Tibial nerve (tissue), 4 donors: ENCODE measurements at regions not wholly inside any gene's neighbourhood (a gene's known extent, or its start where the extent isn't known, plus 50 kb on each side); places are given as distances from the start of the nearest gene placed in this dataset.

Experiments used
- DNase-seq, 2 donors: peaks; one replicate each; pipeline ENCODE4 v3.0.0-alpha.2; 2019; ENCODE audit warnings: low spot score in 2 of 2
- H3K27ac ChIP-seq, 4 donors: fragments of 200-600 bp; sonication (generic) in 3 of 4; one replicate each; pipeline ENCODE4 v1.5.1; 2017 to 2019; ENCODE audit warnings: mild to moderate bottlenecking in 1 of 4
- H3K27me3 ChIP-seq, 2 donors: fragments of 200-600 bp; sonication (generic) in 1 of 2; one replicate each; pipeline versions ENCODE4 v1.5.1 to v1.6.0; 2017 to 2019
- H3K36me3 ChIP-seq, 3 donors: fragments of 200-600 bp; sonication (generic); one replicate each; pipeline ENCODE4 v1.5.1; 2018 to 2019
- H3K4me1 ChIP-seq, 4 donors: fragments of 200-600 bp; sonication (generic) in 3 of 4; one replicate each; pipeline ENCODE4 v1.5.1; 2017 to 2019
- H3K4me3 ChIP-seq, 4 donors: fragments of 200-600 bp; sonication (generic) in 3 of 4; one replicate each; pipeline ENCODE4 v1.5.1; 2017 to 2019; ENCODE audit warnings: mild to moderate bottlenecking in 1 of 4, moderate library complexity in 1 of 4
- H3K9me3 ChIP-seq, 4 donors: fragments of 200-600 bp; sonication (generic) in 3 of 4; one replicate each; pipeline ENCODE4 v1.5.1; 2017 to 2019
- EP300 ChIP-seq, 2 donors: sonication (generic); formaldehyde crosslinking; IDR thresholded peaks; one replicate each; pipeline ENCODE4 v1.6.1; 2017; ENCODE audit warnings: antibody characterized with exemption in 2 of 2, mild to moderate bottlenecking in 1 of 2
- POLR2A ChIP-seq, 2 donors: fragments of 450-650 bp; IDR thresholded peaks; one replicate each; pipeline ENCODE4 v1.6.1; 2017; ENCODE audit warnings: antibody characterized with exemption in 2 of 2, mild to moderate bottlenecking in 2 of 2, moderate library complexity in 2 of 2
- WGBS, 2 donors: methylation state at CpG; one replicate each; pipeline ENCODE4 v1.1.5; 2018; 5-methylcytosine and 5-hydroxymethylcytosine counted together
- TF ChIP-seq, protein P1 (sequence below), 5 experiments: fragments of 200-600 bp in 3 of 5; fragments of 450-650 bp in 2 of 5; sonication (generic) in 3 of 5; IDR thresholded peaks; one replicate each; pipeline ENCODE4 v1.5.1; 2016 to 2019; ENCODE audit warnings: antibody characterized with exemption in 5 of 5, mild to moderate bottlenecking in 3 of 5, moderate library complexity in 2 of 5

DNA sequence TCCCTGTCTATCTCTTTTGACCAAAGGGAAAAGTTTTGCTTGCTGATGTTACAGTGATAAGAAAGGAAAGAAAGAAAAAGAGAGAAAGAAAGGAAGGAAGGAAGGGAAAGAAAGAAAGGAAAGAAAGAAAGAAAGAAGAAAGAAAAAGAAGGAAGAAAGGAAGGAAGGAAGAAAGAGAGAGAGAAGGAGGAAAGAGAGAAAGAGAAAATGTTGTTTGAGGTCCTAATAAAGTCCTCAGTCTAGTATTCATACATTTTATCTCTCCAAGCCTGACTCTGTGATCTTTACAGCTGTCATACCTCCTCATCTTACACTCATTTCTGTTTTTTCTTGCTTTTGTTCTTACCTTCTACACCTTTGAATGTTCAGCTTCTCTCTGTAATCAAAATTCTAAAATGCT lies 111.4 kb upstream of the MBNL1 start:
- H3K27ac ChIP-seq: no peak overlapping the region
- peaks cover 0 to 3% (median 0%) of the 10 kb centered on the region in 4 donors for H3K9me3 ChIP-seq
- H3K27me3 ChIP-seq: no peaks in the 10 kb centered on the region
- DNase-seq: no peak
- no peaks in the 10 kb centered on the region for H3K4me1 ChIP-seq
- TF ChIP-seq POLR2A (IDR thresholded peaks at IDR 0.05) (no peak), EP300 (IDR thresholded peaks at IDR 0.05) (no peak)
- TF ChIP-seq, protein P1, sequence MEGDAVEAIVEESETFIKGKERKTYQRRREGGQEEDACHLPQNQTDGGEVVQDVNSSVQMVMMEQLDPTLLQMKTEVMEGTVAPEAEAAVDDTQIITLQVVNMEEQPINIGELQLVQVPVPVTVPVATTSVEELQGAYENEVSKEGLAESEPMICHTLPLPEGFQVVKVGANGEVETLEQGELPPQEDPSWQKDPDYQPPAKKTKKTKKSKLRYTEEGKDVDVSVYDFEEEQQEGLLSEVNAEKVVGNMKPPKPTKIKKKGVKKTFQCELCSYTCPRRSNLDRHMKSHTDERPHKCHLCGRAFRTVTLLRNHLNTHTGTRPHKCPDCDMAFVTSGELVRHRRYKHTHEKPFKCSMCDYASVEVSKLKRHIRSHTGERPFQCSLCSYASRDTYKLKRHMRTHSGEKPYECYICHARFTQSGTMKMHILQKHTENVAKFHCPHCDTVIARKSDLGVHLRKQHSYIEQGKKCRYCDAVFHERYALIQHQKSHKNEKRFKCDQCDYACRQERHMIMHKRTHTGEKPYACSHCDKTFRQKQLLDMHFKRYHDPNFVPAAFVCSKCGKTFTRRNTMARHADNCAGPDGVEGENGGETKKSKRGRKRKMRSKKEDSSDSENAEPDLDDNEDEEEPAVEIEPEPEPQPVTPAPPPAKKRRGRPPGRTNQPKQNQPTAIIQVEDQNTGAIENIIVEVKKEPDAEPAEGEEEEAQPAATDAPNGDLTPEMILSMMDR (IDR thresholded peaks at IDR 0.05): no peak
- H3K36me3 ChIP-seq: no peaks in the 10 kb centered on the region
- H3K4me3 ChIP-seq: no peak overlapping the region

- TF ChIP-seq POLR2A (IDR thresholded peaks at IDR 0.05): no peak
- peak in 1 of 2 donors; percentile 18 for TF ChIP-seq EP300 (IDR thresholded peaks at IDR 0.05)
- H3K27me3 ChIP-seq: no peaks in the 10 kb centered on the region
- 74% methylated on average over 4 of the region's 4 CpGs for WGBS, 2 donors
- H3K27ac ChIP-seq: no peak overlapping the region
- H3K4me1 ChIP-seq: no peaks in the 10 kb centered on the region
- DNase-seq: no peak
- no peaks in the 10 kb centered on the region for H3K36me3 ChIP-seq
- H3K9me3 ChIP-seq: peaks cover 0 to 7% (median 0%) of the 10 kb centered on the region in 4 donors
- no peak overlapping the region for H3K4me3 ChIP-seq
Observed at GRCh38 chr3:152159328-152159727, 109.4 kb upstream of the MBNL1 start.

- no peak overlapping the region for H3K4me3 ChIP-seq
- no peak for TF ChIP-seq POLR2A (IDR thresholded peaks at IDR 0.05)
- H3K4me1 ChIP-seq: no peaks in the 10 kb centered on the region
- 69 to 71% methylated on average over 5 of the region's 5 CpGs for WGBS, 2 donors
- DNase-seq: no peak
- peaks cover 0 to 19% (median 0%) of the 10 kb centered on the region in 4 donors for H3K9me3 ChIP-seq
- no peaks in the 10 kb centered on the region for H3K27me3 ChIP-seq
- no peaks in the 10 kb centered on the region for H3K36me3 ChIP-seq
- H3K27ac ChIP-seq: no peak overlapping the region
Observed at GRCh38 chr3:152160350-152161011, 108.2 kb upstream of the MBNL1 start.

GRCh38 chr3:152172460-152172859 lies 96.3 kb upstream of the MBNL1 start:
- H3K27me3 ChIP-seq: no peaks in the 10 kb centered on the region
- no peaks in the 10 kb centered on the region for H3K4me1 ChIP-seq
- no peaks in the 10 kb centered on the region for H3K36me3 ChIP-seq
- no peak for DNase-seq
- 83 to 91% methylated on average over 1 of the region's 1 CpG for WGBS, 2 donors
- H3K4me3 ChIP-seq: no peak overlapping the region
- TF ChIP-seq EP300 (IDR thresholded peaks at IDR 0.05): no peak
- TF ChIP-seq, protein P1 (IDR thresholded peaks at IDR 0.05): no peak
- TF ChIP-seq POLR2A (IDR thresholded peaks at IDR 0.05): no peak
- no peak overlapping the region for H3K27ac ChIP-seq
- peaks cover 0 to 11% (median 0%) of the 10 kb centered on the region in 4 donors for H3K9me3 ChIP-seq

DNA sequence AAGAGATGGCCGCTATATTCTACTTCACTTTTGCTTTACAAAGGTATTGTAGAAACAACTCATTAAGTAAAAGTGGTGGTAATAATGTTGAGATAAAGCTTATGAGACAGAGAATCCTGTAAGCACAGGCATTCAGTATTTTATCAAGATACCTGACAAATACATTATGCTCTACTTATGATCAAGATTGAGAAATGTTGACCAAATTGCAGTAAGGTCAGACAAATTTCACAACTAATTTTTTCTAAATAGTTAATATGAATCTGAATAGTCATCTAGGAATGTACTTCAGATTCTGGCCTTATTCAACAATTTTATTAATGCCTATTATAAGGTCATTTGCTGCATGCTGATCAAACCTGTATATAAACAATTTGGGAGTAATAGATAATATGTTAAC lies 95.1 kb upstream of the MBNL1 start:
- no peaks in the 10 kb centered on the region for H3K4me1 ChIP-seq
- H3K27me3 ChIP-seq: no peaks in the 10 kb centered on the region
- peaks cover 0 to 11% (median 0%) of the 10 kb centered on the region in 4 donors for H3K9me3 ChIP-seq
- no peak overlapping the region for H3K4me3 ChIP-seq
- TF ChIP-seq POLR2A (IDR thresholded peaks at IDR 0.05): no peak
- TF ChIP-seq, protein P1 (IDR thresholded peaks at IDR 0.05): no peak
- TF ChIP-seq EP300 (IDR thresholded peaks at IDR 0.05): no peak
- no peak overlapping the region for H3K27ac ChIP-seq
- no peak for DNase-seq
- no peaks in the 10 kb centered on the region for H3K36me3 ChIP-seq
- WGBS, 2 donors: 95 to 100% methylated on average over 1 of the region's 1 CpG

DNA sequence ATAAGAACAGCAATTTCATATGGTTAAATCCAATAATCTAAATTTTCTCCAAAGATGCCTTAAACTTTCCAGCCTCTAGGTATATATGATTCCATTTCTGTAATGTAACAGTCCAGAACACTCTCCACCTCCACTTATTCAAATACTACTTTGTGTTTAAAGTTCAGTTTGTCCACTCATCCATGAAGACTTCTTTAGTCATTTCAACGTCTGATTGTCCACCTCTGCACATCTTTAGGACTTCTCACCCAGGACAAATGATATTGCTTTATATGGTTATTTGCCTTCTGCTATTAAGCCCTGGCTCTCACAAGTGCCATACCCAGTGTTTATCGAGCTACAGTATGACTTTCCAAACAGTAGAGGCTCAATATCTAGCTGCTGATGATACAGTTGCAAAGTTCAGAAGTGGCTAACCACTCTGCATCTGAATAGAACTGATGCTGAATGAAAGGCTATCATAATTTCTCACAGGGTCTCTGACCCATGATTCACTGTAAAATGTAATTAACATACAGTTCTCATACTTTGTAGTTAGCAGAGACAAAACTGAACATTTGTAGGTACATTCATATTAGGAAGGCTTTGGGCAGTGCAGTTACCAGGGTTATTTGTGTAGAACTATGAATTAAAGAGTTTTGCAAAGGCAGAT lies 93.7 kb upstream of the MBNL1 start:
- Histone ChIP-seq H3K27ac (no peak overlapping the region), H3K4me3 (no peak overlapping the region), H3K4me1 (no peaks in the 10 kb centered on the region), H3K36me3 (no peaks in the 10 kb centered on the region), H3K9me3 (peaks cover 0 to 11% (median 0%) of the 10 kb centered on the region in 4 donors), H3K27me3 (no peaks in the 10 kb centered on the region)
- 71 to 81% methylated on average over 2 of the region's 2 CpGs for WGBS, 2 donors
- TF ChIP-seq EP300 (IDR thresholded peaks at IDR 0.05) (no peak), POLR2A (IDR thresholded peaks at IDR 0.05) (no peak)
- TF ChIP-seq, protein P1 (IDR thresholded peaks at IDR 0.05): no peak
- no peak for DNase-seq
